Fibroblast of lung (primary cell): ENCODE measurements at regions not wholly inside any gene's neighbourhood (a gene's known extent, or its start where the extent isn't known, plus 50 kb on each side); places are given as distances from the start of the nearest gene placed in this dataset.

Experiments
- DNase-seq, 2 donors: peaks; one replicate each; pipeline versions ENCODE4 v3.0.0 to v3.0.0-alpha.2; 2010; ENCODE audit warnings: low read depth in 2 of 2
- H2AFZ ChIP-seq: 2 replicates; pipeline ENCODE4 v1.5.1; 2012; ENCODE audit warnings: low read length, control low read depth, inconsistent platforms
- H3K27ac ChIP-seq: 2 replicates; pipeline ENCODE4 v1.5.1; 2011; ENCODE audit warnings: low read length, control low read depth; ENCODE audit not compliant: insufficient read depth
- H3K27me3 ChIP-seq: 2 replicates; pipeline ENCODE4 v1.5.1; 2011; ENCODE audit warnings: mild to moderate bottlenecking, low read length; ENCODE audit not compliant: control insufficient read depth, insufficient read depth
- H3K36me3 ChIP-seq: 2 replicates; pipeline ENCODE4 v1.5.1; 2011; ENCODE audit warnings: low read length; ENCODE audit not compliant: control insufficient read depth, insufficient read depth
- H3K4me1 ChIP-seq: 2 replicates; pipeline ENCODE4 v1.5.1; 2011; ENCODE audit warnings: low read length; ENCODE audit not compliant: control insufficient read depth, insufficient read depth; ENCODE audit errors: extremely low read depth
- H3K4me2 ChIP-seq: 2 replicates; pipeline ENCODE4 v1.5.1; 2011; ENCODE audit warnings: low read length, control low read depth; ENCODE audit not compliant: insufficient read depth; ENCODE audit errors: extremely low read depth
- H3K4me3 ChIP-seq, 4 experiments: fragments of 200-600 bp in 1 of 4; sonication (generic) in 1 of 4; replicated peaks in 1 of 4; 2 replicates each; pipeline ENCODE4 v1.5.1; 2011 to 2016; ENCODE audit warnings: low read length in 4 of 4, low read depth in 3 of 4, mild to moderate bottlenecking in 3 of 4, control low read depth in 2 of 4, inconsistent platforms in 1 of 4, mixed read lengths in 1 of 4; ENCODE audit not compliant: insufficient read depth in 1 of 4; ENCODE audit errors: control extremely low read depth in 1 of 4
- H3K79me2 ChIP-seq: 2 replicates; pipeline ENCODE4 v1.5.1; 2012; ENCODE audit warnings: mild to moderate bottlenecking, low read length, inconsistent platforms; ENCODE audit not compliant: control insufficient read depth, insufficient read depth
- H3K9ac ChIP-seq: 2 replicates; pipeline ENCODE4 v1.5.1; 2011; ENCODE audit warnings: mild to moderate bottlenecking, low read length, control low read depth; ENCODE audit not compliant: insufficient read depth
- H3K9me3 ChIP-seq: 2 replicates; pipeline ENCODE4 v1.5.1; 2012; ENCODE audit warnings: low read depth, low read length; ENCODE audit not compliant: control insufficient read depth, insufficient read depth
- H4K20me1 ChIP-seq: 2 replicates; pipeline ENCODE4 v1.5.1; 2011; ENCODE audit warnings: low read length; ENCODE audit not compliant: control insufficient read depth, insufficient read depth; ENCODE audit errors: extremely low read depth
- EZH2 ChIP-seq: IDR thresholded peaks from 2 replicates; pipeline ENCODE4 v1.5.1; 2012; ENCODE audit warnings: low read length, control low read depth, mild to moderate bottlenecking; ENCODE audit errors: missing control alignments
- TF ChIP-seq, protein P1 (sequence below), 2 donors: IDR thresholded peaks in 1 of 2; conservative IDR thresholded peaks in 1 of 2; 1 replicate in 1 of 2; 2 replicates in 1 of 2; pipeline ENCODE4 v1.5.1; 2011 to 2012; ENCODE audit warnings: low read length in 2 of 2, control low read depth in 1 of 2, inconsistent platforms in 1 of 2, low read depth in 1 of 2, mild to moderate bottlenecking in 1 of 2

DNA sequence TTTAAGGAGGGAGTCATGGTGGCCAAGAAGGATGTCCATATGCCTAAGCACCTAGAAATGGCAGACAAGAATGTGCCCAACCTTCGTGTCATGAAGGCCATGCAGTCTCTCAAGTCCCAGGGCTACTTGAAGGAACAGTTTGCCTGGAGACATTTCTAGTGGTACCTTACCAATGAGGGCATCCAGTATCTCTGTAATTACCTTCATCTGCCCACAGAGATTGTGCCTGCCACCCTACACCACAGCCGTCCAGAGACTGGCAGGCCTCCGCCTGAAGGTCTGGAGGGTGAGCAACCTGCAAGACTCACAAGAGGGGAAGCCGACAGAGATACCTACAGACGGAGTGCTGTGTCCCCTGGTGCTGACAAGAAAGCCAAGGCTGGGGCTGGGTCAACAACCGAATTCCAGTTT is 115.0 kb downstream of the HFE start:
- no peak overlapping the region for H3K4me2 ChIP-seq
- TF ChIP-seq, protein P1, sequence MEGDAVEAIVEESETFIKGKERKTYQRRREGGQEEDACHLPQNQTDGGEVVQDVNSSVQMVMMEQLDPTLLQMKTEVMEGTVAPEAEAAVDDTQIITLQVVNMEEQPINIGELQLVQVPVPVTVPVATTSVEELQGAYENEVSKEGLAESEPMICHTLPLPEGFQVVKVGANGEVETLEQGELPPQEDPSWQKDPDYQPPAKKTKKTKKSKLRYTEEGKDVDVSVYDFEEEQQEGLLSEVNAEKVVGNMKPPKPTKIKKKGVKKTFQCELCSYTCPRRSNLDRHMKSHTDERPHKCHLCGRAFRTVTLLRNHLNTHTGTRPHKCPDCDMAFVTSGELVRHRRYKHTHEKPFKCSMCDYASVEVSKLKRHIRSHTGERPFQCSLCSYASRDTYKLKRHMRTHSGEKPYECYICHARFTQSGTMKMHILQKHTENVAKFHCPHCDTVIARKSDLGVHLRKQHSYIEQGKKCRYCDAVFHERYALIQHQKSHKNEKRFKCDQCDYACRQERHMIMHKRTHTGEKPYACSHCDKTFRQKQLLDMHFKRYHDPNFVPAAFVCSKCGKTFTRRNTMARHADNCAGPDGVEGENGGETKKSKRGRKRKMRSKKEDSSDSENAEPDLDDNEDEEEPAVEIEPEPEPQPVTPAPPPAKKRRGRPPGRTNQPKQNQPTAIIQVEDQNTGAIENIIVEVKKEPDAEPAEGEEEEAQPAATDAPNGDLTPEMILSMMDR (conservative IDR thresholded peaks at IDR 0.05 in 1 of 2, IDR thresholded peaks at IDR 0.05 in 1 of 2; ENCODE audit: low read depth in 1 of 2, low read length in 2 of 2): no peak
- no peak for TF ChIP-seq EZH2
- no peaks in the 10 kb centered on the region for H3K27me3 ChIP-seq

DNA sequence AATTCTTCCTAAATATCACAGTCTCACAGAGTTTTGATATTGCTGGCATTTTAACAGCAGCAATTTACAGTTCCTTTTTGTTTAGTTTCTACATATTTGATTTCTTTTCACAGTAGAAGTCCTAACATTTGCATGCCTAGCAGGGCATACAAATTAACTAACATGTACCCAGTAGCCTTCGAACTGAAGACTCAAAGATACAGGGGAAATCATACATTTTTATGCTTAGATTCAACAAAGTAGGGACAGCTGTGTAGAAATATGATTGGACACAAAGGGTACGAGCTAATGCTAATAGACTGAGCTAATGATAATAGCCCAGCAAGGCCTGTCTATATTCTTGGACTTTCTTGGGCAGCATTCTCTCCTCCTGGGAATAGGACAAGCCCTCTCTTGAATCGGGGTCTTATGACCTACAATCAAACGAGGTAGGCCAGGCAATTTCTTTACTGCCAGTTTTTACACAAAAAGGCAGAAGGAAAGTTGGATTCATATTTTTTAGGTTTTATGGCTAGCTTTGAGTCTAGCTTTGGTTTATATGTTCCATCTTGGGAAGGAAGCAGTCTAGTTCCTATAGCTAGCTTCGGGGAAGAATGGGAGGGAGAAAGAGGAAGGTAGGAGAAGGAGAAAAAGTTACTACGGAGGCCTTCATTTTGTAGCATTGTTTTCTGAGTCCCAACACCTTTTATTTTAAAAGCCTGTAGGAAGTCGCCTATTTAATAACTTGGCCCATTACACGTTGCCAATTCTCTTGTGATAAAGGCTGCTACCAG is 115.8 kb downstream of the HFE start:
- peaks cover 3% of the 10 kb centered on the region for H3K79me2 ChIP-seq
- H3K4me2 ChIP-seq: no peak overlapping the region
- H2AFZ ChIP-seq: no peak overlapping the region
- no peak for TF ChIP-seq EZH2
- TF ChIP-seq, protein P1 (conservative IDR thresholded peaks at IDR 0.05 in 1 of 2, IDR thresholded peaks at IDR 0.05 in 1 of 2; ENCODE audit: low read depth in 1 of 2, low read length in 2 of 2): no peak
- H3K27me3 ChIP-seq: no peaks in the 10 kb centered on the region
- no peaks in the 10 kb centered on the region for H3K36me3 ChIP-seq
- H3K27ac ChIP-seq: no peak overlapping the region
- H4K20me1 ChIP-seq: no peaks in the 10 kb centered on the region
- DNase-seq: no peak
- H3K4me1 ChIP-seq: peaks cover 5% of the 10 kb centered on the region
- H3K9ac ChIP-seq: no peak overlapping the region
- no peak overlapping the region for H3K4me3 ChIP-seq
- H3K9me3 ChIP-seq: no peaks in the 10 kb centered on the region

More for the DNA sequence above, 115.0 kb downstream of the HFE start:
- peaks cover 5% of the 10 kb centered on the region for H3K4me1 ChIP-seq
- no peaks in the 10 kb centered on the region for H4K20me1 ChIP-seq
- no peak overlapping the region for H3K27ac ChIP-seq
- no peaks in the 10 kb centered on the region for H3K36me3 ChIP-seq
- no peak overlapping the region for H2AFZ ChIP-seq
- H3K4me3 ChIP-seq: no peak overlapping the region
- H3K9me3 ChIP-seq: no peaks in the 10 kb centered on the region
- no peak for DNase-seq
- H3K79me2 ChIP-seq: peaks cover 3% of the 10 kb centered on the region
- no peak overlapping the region for H3K9ac ChIP-seq

DNA sequence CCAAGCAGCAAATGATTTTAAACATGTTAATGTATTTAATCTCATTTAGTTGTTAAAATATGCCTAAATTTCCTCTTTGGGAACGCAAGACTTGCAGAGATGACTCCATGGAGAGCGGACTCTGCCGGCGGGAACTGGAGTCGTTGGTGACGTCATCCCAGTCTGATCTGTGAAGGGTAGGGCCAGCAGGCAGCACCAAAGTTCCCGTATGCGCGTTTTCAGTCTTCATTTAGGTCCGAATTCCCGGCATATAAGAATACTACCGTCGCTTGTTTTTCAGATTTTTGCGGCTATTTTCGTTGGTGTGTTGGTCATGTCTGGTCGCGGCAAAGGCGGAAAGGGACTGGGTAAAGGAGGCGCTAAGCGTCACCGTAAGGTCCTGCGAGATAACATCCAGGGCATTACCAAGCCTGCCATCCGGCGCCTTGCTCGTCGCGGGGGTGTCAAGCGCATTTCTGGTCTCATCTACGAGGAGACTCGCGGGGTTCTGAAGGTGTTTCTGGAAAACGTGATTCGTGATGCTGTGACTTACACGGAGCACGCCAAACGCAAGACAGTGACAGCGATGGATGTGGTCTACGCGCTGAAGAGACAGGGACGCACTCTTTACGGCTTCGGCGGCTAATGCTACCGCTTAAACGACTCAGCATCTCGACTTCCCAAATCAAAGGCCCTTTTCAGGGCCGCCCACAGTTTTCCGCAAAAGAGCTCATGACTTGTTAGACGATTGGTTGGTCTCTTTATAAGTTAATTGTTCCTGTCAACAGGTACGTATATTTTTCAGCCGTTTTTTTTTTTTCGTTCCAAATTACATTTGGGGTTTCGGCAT is 117.3 kb downstream of the HFE start:
- Histone ChIP-seq H3K4me2 (peak overlapping the region; percentile 97), H3K4me3 (peak overlapping the region; percentile 74 to 96 (median 87)), H4K20me1 (no peaks in the 10 kb centered on the region), H3K4me1 (peaks cover 5% of the 10 kb centered on the region), H2AFZ (peak overlapping the region; percentile 88), H3K9ac (peak overlapping the region; percentile 89), H3K36me3 (no peaks in the 10 kb centered on the region), H3K27ac (peak overlapping the region; percentile 99), H3K9me3 (no peaks in the 10 kb centered on the region), H3K27me3 (no peaks in the 10 kb centered on the region), H3K79me2 (no peaks in the 10 kb centered on the region)
- TF ChIP-seq, protein P1 (conservative IDR thresholded peaks at IDR 0.05 in 1 of 2, IDR thresholded peaks at IDR 0.05 in 1 of 2; ENCODE audit: low read depth in 1 of 2, low read length in 2 of 2): peak; percentile 25 to 39
- TF ChIP-seq EZH2: no peak
- peak; percentile 98 to 100 for DNase-seq
